ENCODE measurements at regions not wholly inside any gene's neighbourhood (a gene's known extent, or its start where the extent isn't known, plus 50 kb on each side); places are given as distances from the start of the nearest gene placed in this dataset.

GRCh38 chr10:117945651-117946050 lies 101.1 kb downstream of the RAB11FIP2 start:
- H3K4me3 ChIP-seq (ENCODE audit: low read depth, low read length) = no peak overlapping the region
- H3K9me3 ChIP-seq (ENCODE audit: control insufficient read depth, insufficient read depth, low read length) = no peaks in the 10 kb centered on the region
- no peak for DNase-seq (ENCODE audit: low read depth, low spot score)
- TF ChIP-seq CTCF (IDR thresholded peaks at IDR 0.05; ENCODE audit: low read depth, low read length) = no peak
- ChIA-PET CTCF (no interaction called here), POLR2A (no interaction called here)
- H3K27me3 ChIP-seq (ENCODE audit: control insufficient read depth, insufficient read depth, low read length) = no peaks in the 10 kb centered on the region
- no peak overlapping the region for H3K27ac ChIP-seq (ENCODE audit: low read depth, low read length)

GRCh38 chr10:117946525-117947070 lies 100.1 kb downstream of the RAB11FIP2 start:
- TF ChIP-seq CTCF (IDR thresholded peaks at IDR 0.05; ENCODE audit: low read depth, low read length) = no peak
- DNase-seq (ENCODE audit: low read depth, low spot score) = no peak
- Histone ChIP-seq H3K9me3 (ENCODE audit: control insufficient read depth, insufficient read depth, low read length) (no peaks in the 10 kb centered on the region), H3K27ac (ENCODE audit: low read depth, low read length) (no peak overlapping the region), H3K27me3 (ENCODE audit: control insufficient read depth, insufficient read depth, low read length) (no peaks in the 10 kb centered on the region), H3K4me3 (ENCODE audit: low read depth, low read length) (no peak overlapping the region)
- ChIA-PET CTCF (no interaction called here), POLR2A (no interaction called here)

GRCh38 chr10:117948493-117948892 lies 98.2 kb downstream of the RAB11FIP2 start:
- POLR2A ChIA-PET = no interaction called here

GRCh38 chr10:117950408-117950807 lies 96.3 kb downstream of the RAB11FIP2 start:
- H3K9me3 ChIP-seq (ENCODE audit: control insufficient read depth, insufficient read depth, low read length) = no peaks in the 10 kb centered on the region
- no peaks in the 10 kb centered on the region for H3K27me3 ChIP-seq (ENCODE audit: control insufficient read depth, insufficient read depth, low read length)
- no peak for TF ChIP-seq CTCF (IDR thresholded peaks at IDR 0.05; ENCODE audit: low read depth, low read length)
- ChIA-PET CTCF (no interaction called here), POLR2A (no interaction called here)
- H3K4me3 ChIP-seq (ENCODE audit: low read depth, low read length) = no peak overlapping the region
- no peak for DNase-seq (ENCODE audit: low read depth, low spot score)
- H3K27ac ChIP-seq (ENCODE audit: low read depth, low read length) = no peak overlapping the region

More at GRCh38 chr10:117948493-117948892, 98.2 kb downstream of the RAB11FIP2 start:
- Histone ChIP-seq H3K9me3 (ENCODE audit: control insufficient read depth, insufficient read depth, low read length) (no peaks in the 10 kb centered on the region), H3K27me3 (ENCODE audit: control insufficient read depth, insufficient read depth, low read length) (no peaks in the 10 kb centered on the region), H3K27ac (ENCODE audit: low read depth, low read length) (no peak overlapping the region), H3K4me3 (ENCODE audit: low read depth, low read length) (no peak overlapping the region)
- CTCF ChIA-PET = no interaction called here
- no peak for TF ChIP-seq CTCF (IDR thresholded peaks at IDR 0.05; ENCODE audit: low read depth, low read length)
- DNase-seq (ENCODE audit: low read depth, low spot score) = no peak

Data from AG04450 (cell line).